ENCODE measurements at regions not wholly inside any gene's neighbourhood (a gene's known extent, or its start where the extent isn't known, plus 50 kb on each side); places are given as distances from the start of the nearest gene placed in this dataset.
A peak's percentile ranks its signal among the peaks of the same experiment; 100 is the strongest.

GRCh38 chr17:14014657-14015056 lies 54.6 kb upstream of the COX10 start:
- no peak overlapping the region for H3K4me3 ChIP-seq
- H3K9me3 ChIP-seq, result no peaks in the 10 kb centered on the region
- TF ChIP-seq, protein P1, sequence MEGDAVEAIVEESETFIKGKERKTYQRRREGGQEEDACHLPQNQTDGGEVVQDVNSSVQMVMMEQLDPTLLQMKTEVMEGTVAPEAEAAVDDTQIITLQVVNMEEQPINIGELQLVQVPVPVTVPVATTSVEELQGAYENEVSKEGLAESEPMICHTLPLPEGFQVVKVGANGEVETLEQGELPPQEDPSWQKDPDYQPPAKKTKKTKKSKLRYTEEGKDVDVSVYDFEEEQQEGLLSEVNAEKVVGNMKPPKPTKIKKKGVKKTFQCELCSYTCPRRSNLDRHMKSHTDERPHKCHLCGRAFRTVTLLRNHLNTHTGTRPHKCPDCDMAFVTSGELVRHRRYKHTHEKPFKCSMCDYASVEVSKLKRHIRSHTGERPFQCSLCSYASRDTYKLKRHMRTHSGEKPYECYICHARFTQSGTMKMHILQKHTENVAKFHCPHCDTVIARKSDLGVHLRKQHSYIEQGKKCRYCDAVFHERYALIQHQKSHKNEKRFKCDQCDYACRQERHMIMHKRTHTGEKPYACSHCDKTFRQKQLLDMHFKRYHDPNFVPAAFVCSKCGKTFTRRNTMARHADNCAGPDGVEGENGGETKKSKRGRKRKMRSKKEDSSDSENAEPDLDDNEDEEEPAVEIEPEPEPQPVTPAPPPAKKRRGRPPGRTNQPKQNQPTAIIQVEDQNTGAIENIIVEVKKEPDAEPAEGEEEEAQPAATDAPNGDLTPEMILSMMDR (IDR thresholded peaks at IDR 0.05), result no peak
- no peak overlapping the region for H3K27ac ChIP-seq
- no peaks in the 10 kb centered on the region for H3K27me3 ChIP-seq (ENCODE audit: insufficient read depth in 3 of 3, low read length in 2 of 3)
- H3K4me1 ChIP-seq, result no peaks in the 10 kb centered on the region
- intact Hi-C loops (cut with DNase I), result no loop called here
- DNase-seq, result no peak
- WGBS, 3 donors, result 24 to 47% (median 25%) methylated on average over 7 of the region's 7 CpGs
- no peaks in the 10 kb centered on the region for H3K36me3 ChIP-seq (ENCODE audit: insufficient read depth in 1 of 2, low read depth in 1 of 2)
- peak in 2 of 4 donors; percentile 38 to 48 for ATAC-seq

DNA sequence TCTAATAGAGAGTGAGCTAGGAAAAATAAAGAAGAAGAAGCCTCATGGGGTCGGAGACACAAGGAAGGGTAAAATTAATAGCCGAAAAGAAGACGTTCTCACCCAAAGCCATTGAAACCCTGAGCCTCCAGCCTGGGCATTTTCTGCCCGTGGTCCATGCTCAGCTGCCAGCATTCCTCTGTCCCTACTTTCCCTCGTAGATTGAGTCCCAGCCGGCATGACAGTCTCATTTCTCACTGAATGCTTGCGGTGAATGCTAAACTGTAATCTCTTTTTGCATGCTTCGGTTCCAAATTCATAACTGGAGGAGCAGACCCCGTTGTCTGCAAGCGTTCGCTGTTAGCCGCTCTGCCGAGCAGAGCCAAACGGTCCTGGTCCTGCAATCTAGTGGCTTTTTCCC lies 54.0 kb upstream of the COX10 start:
- H3K27me3 ChIP-seq (ENCODE audit: insufficient read depth in 3 of 3, low read length in 2 of 3), result no peaks in the 10 kb centered on the region
- no peaks in the 10 kb centered on the region for H3K9me3 ChIP-seq
- ATAC-seq (no peak), DNase-seq (no peak)
- no peaks in the 10 kb centered on the region for H3K4me1 ChIP-seq
- H3K27ac ChIP-seq, result no peak overlapping the region
- TF ChIP-seq, protein P1 (IDR thresholded peaks at IDR 0.05), result no peak
- H3K4me3 ChIP-seq, result peak overlapping the region; percentile 15
- H3K36me3 ChIP-seq (ENCODE audit: insufficient read depth in 1 of 2, low read depth in 1 of 2), result no peaks in the 10 kb centered on the region
- intact Hi-C loops (cut with DNase I), result no loop called here
- WGBS, 3 donors, result 15 to 25% (median 24%) methylated on average over 14 of the region's 14 CpGs

DNA sequence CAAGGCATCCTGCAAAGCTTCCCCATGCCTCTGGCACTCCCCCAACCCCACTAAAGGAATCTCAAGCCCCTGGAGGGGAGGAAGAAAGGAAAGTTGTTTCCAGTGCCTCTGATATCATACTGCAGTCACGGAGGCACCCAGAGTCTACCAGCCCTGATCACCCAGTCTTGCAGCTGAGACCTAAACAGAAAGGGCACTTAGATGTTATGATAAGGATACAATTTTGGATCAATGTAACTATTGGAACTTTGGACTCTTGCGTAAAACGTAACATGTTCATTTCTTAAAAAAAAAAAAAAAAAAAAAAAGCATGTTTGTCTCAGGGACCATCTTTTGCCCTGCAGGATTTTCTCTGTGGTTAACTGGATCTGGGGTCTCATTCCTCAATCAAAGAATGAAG lies 52.4 kb upstream of the COX10 start:
- Histone ChIP-seq H3K27me3 (ENCODE audit: insufficient read depth in 3 of 3, low read length in 2 of 3) (no peaks in the 10 kb centered on the region), H3K4me1 (no peaks in the 10 kb centered on the region), H3K27ac (no peak overlapping the region), H3K4me3 (no peak overlapping the region), H3K36me3 (ENCODE audit: insufficient read depth in 1 of 2, low read depth in 1 of 2) (no peaks in the 10 kb centered on the region), H3K9me3 (no peaks in the 10 kb centered on the region)
- ATAC-seq (no peak), DNase-seq (no peak)
- intact Hi-C loops (cut with DNase I), result no loop called here
- TF ChIP-seq, protein P1 (IDR thresholded peaks at IDR 0.05), result no peak
- WGBS, 3 donors, result 81 to 90% (median 87%) methylated on average over 3 of the region's 3 CpGs

DNA sequence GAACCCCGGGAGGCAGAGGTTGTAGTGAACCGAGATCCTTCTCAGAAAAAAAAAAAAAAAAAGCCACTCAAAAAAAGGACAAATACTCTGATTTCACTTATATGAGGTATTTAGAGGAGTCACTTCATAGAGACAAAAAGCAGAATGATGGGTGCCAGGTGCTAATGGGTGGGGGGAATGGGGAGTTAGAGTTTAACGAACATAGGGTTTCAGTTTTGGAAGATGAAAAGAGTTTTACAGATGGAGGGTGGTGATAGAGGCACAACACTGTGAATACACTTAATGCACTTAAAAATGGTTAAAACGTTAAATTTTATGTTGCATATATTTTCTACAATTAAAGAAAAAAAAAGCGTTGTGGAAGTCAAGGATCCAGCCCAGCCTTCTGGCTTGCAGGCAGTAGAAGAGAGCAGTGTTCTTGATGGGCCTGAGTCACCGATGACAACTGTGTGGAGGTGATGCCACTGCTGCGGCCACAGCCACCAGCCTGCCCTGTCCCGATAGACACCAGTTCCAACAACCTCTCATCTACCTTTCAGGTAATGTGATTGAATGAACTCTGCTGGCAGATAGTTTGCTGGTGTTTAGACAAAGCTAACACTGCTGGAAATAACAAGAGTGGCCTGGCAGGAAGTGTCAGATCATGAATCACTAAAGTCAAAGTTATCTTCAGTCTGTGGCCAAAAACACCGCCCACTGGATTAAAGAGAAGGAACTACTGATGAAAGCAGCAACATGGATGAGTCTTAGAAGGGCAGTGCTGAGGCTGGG lies 49.9 kb upstream of the COX10 start:
- H3K9me3 ChIP-seq, result no peaks in the 10 kb centered on the region
- DNase-seq, result no peak
- 89 to 91% (median 90%) methylated on average over 9 of the region's 9 CpGs for WGBS, 3 donors
- intact Hi-C loops (cut with DNase I), result no loop called here
- no peaks in the 10 kb centered on the region for H3K4me1 ChIP-seq
- no peaks in the 10 kb centered on the region for H3K27me3 ChIP-seq (ENCODE audit: insufficient read depth in 3 of 3, low read length in 2 of 3)
- H3K4me3 ChIP-seq, result no peak overlapping the region
- ATAC-seq, result no peak
- TF ChIP-seq, protein P1 (IDR thresholded peaks at IDR 0.05), result no peak
- H3K36me3 ChIP-seq (ENCODE audit: insufficient read depth in 1 of 2, low read depth in 1 of 2), result no peaks in the 10 kb centered on the region
- no peak overlapping the region for H3K27ac ChIP-seq

Data from psoas muscle (tissue), 7 donors.